ENCODE measurements at regions not wholly inside any gene's neighbourhood (a gene's known extent, or its start where the extent isn't known, plus 50 kb on each side); places are given as distances from the start of the nearest gene placed in this dataset.

GRCh38 chr12:19657732-19658130 lies 218.4 kb downstream of the AEBP2 start:
- no peak overlapping the region for H2AFZ ChIP-seq (ENCODE audit: low read length)
- H3K9me2 ChIP-seq (replicated peaks; ENCODE audit: insufficient read depth, low read length): no peaks in the 10 kb centered on the region
- no peaks in the 10 kb centered on the region for H3K79me2 ChIP-seq (ENCODE audit: low read length)
- H3K4me1 ChIP-seq (ENCODE audit: low read length): no peaks in the 10 kb centered on the region
- H3F3A ChIP-seq (ENCODE audit: insufficient read depth, low read length): no peaks in the 10 kb centered on the region
- no peak overlapping the region for H3K9ac ChIP-seq (ENCODE audit: low read length)
- no peaks in the 10 kb centered on the region for H3K9me3 ChIP-seq (replicated peaks; ENCODE audit: insufficient read depth, low read length)
- H3K27me3 ChIP-seq (replicated peaks; ENCODE audit: insufficient read depth, low read length): no peaks in the 10 kb centered on the region
- H3K4me2 ChIP-seq (ENCODE audit: low read depth, low read length): no peak overlapping the region
- H3K4me3 ChIP-seq (ENCODE audit: low read length): no peak overlapping the region
- no peaks in the 10 kb centered on the region for H4K20me1 ChIP-seq (ENCODE audit: insufficient read depth, low read length)
- TF ChIP-seq, protein P1, sequence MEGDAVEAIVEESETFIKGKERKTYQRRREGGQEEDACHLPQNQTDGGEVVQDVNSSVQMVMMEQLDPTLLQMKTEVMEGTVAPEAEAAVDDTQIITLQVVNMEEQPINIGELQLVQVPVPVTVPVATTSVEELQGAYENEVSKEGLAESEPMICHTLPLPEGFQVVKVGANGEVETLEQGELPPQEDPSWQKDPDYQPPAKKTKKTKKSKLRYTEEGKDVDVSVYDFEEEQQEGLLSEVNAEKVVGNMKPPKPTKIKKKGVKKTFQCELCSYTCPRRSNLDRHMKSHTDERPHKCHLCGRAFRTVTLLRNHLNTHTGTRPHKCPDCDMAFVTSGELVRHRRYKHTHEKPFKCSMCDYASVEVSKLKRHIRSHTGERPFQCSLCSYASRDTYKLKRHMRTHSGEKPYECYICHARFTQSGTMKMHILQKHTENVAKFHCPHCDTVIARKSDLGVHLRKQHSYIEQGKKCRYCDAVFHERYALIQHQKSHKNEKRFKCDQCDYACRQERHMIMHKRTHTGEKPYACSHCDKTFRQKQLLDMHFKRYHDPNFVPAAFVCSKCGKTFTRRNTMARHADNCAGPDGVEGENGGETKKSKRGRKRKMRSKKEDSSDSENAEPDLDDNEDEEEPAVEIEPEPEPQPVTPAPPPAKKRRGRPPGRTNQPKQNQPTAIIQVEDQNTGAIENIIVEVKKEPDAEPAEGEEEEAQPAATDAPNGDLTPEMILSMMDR (IDR thresholded peaks at IDR 0.05; ENCODE audit: low read length): no peak
- TF ChIP-seq EZH2phosphoT487 (IDR thresholded peaks at IDR 0.05; ENCODE audit: low read length) (no peak), EZH2 (optimal IDR thresholded peaks at IDR 0.05; ENCODE audit: low read depth, low read length) (no peak)
- DNase-seq: no peak
- no peaks in the 10 kb centered on the region for H3K36me3 ChIP-seq (replicated peaks; ENCODE audit: insufficient read depth, low read length)
- H3K27ac ChIP-seq (ENCODE audit: low read length): no peak overlapping the region

DNA sequence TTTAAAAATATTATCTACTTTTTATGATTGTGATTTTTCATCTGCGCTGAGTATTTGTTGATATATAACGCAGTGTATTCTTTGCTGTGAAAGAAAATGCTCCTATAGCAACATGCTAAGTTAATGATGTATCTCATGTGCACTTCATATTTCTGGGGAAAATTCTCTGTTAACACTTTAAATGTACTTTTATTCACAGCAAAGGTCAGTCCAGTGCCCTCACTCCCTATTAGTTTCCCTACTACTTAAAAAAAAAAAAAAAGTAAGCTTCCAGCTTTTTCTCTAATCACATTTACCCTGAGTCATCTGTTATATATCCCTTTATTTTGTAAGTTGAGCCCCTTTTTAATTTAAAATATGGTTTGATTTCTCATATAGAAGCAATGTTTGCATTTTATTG lies 219.8 kb downstream of the AEBP2 start:
- Histone ChIP-seq H3K79me2 (ENCODE audit: low read length) (no peaks in the 10 kb centered on the region), H3K9ac (ENCODE audit: low read length) (no peak overlapping the region), H3K9me3 (replicated peaks; ENCODE audit: insufficient read depth, low read length) (no peaks in the 10 kb centered on the region), H3K27me3 (replicated peaks; ENCODE audit: insufficient read depth, low read length) (no peaks in the 10 kb centered on the region), H3K9me2 (replicated peaks; ENCODE audit: insufficient read depth, low read length) (no peaks in the 10 kb centered on the region), H3K4me1 (ENCODE audit: low read length) (no peaks in the 10 kb centered on the region), H4K20me1 (ENCODE audit: insufficient read depth, low read length) (no peaks in the 10 kb centered on the region), H3F3A (ENCODE audit: insufficient read depth, low read length) (no peaks in the 10 kb centered on the region), H3K4me2 (ENCODE audit: low read depth, low read length) (no peak overlapping the region), H3K4me3 (ENCODE audit: low read length) (no peak overlapping the region), H2AFZ (ENCODE audit: low read length) (no peak overlapping the region), H3K36me3 (replicated peaks; ENCODE audit: insufficient read depth, low read length) (no peaks in the 10 kb centered on the region), H3K27ac (ENCODE audit: low read length) (no peak overlapping the region)
- TF ChIP-seq EZH2phosphoT487 (IDR thresholded peaks at IDR 0.05; ENCODE audit: low read length) (no peak), EZH2 (optimal IDR thresholded peaks at IDR 0.05; ENCODE audit: low read depth, low read length) (no peak)
- TF ChIP-seq, protein P1 (IDR thresholded peaks at IDR 0.05; ENCODE audit: low read length): no peak
- no peak for DNase-seq

GRCh38 chr12:19659501-19659900 lies 220.2 kb downstream of the AEBP2 start:
- no peaks in the 10 kb centered on the region for H3K36me3 ChIP-seq (replicated peaks; ENCODE audit: insufficient read depth, low read length)
- no peak overlapping the region for H3K4me2 ChIP-seq (ENCODE audit: low read depth, low read length)
- no peaks in the 10 kb centered on the region for H3K9me2 ChIP-seq (replicated peaks; ENCODE audit: insufficient read depth, low read length)
- H3F3A ChIP-seq (ENCODE audit: insufficient read depth, low read length): no peaks in the 10 kb centered on the region
- no peaks in the 10 kb centered on the region for H3K9me3 ChIP-seq (replicated peaks; ENCODE audit: insufficient read depth, low read length)
- H3K9ac ChIP-seq (ENCODE audit: low read length): no peak overlapping the region
- no peaks in the 10 kb centered on the region for H3K4me1 ChIP-seq (ENCODE audit: low read length)
- H3K27ac ChIP-seq (ENCODE audit: low read length): no peak overlapping the region
- H3K79me2 ChIP-seq (ENCODE audit: low read length): no peaks in the 10 kb centered on the region
- TF ChIP-seq EZH2 (optimal IDR thresholded peaks at IDR 0.05; ENCODE audit: low read depth, low read length): no peak
- TF ChIP-seq, protein P1 (IDR thresholded peaks at IDR 0.05; ENCODE audit: low read length): no peak
- TF ChIP-seq EZH2phosphoT487 (IDR thresholded peaks at IDR 0.05; ENCODE audit: low read length): no peak
- no peak overlapping the region for H3K4me3 ChIP-seq (ENCODE audit: low read length)
- H3K27me3 ChIP-seq (replicated peaks; ENCODE audit: insufficient read depth, low read length): no peaks in the 10 kb centered on the region
- no peak overlapping the region for H2AFZ ChIP-seq (ENCODE audit: low read length)
- DNase-seq: no peak
- H4K20me1 ChIP-seq (ENCODE audit: insufficient read depth, low read length): no peaks in the 10 kb centered on the region
